ENCODE measurements at regions not wholly inside any gene's neighbourhood (a gene's known extent, or its start where the extent isn't known, plus 50 kb on each side); places are given as distances from the start of the nearest gene placed in this dataset.

DNA sequence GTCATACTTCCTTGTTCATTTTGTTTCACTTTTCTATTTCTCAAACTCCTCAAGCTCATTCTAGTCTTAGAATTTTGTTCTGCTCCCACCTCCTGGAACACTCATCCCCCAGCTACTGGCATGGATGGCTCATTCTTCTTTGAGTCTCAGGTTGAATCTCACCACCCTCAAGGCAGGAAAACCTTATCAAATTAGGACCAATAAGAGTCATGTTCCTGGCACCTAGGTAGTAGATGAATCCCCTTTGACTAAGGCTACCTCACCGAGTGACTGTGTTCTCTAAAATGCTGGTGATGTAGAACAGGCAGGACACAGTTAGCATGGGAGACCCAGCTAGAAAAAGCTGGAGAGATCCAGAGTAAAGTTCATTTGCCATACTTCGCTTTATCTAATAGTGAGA, 1050.8 kb upstream of the EEF2KMT start:
- TF ChIP-seq, protein P1, sequence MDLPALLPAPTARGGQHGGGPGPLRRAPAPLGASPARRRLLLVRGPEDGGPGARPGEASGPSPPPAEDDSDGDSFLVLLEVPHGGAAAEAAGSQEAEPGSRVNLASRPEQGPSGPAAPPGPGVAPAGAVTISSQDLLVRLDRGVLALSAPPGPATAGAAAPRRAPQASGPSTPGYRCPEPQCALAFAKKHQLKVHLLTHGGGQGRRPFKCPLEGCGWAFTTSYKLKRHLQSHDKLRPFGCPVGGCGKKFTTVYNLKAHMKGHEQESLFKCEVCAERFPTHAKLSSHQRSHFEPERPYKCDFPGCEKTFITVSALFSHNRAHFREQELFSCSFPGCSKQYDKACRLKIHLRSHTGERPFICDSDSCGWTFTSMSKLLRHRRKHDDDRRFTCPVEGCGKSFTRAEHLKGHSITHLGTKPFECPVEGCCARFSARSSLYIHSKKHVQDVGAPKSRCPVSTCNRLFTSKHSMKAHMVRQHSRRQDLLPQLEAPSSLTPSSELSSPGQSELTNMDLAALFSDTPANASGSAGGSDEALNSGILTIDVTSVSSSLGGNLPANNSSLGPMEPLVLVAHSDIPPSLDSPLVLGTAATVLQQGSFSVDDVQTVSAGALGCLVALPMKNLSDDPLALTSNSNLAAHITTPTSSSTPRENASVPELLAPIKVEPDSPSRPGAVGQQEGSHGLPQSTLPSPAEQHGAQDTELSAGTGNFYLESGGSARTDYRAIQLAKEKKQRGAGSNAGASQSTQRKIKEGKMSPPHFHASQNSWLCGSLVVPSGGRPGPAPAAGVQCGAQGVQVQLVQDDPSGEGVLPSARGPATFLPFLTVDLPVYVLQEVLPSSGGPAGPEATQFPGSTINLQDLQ (CRISPR knock-in tag; IDR thresholded peaks at IDR 0.05): no peak
- TF ChIP-seq TAF1 (CRISPR knock-in tag; IDR thresholded peaks at IDR 0.05): no peak
- TF ChIP-seq POLR2A (IDR thresholded peaks at IDR 0.05; ENCODE audit: insufficient read depth in 1 of 2, low read depth in 2 of 2, low read length in 2 of 2): no peak
- TF ChIP-seq, protein P2, sequence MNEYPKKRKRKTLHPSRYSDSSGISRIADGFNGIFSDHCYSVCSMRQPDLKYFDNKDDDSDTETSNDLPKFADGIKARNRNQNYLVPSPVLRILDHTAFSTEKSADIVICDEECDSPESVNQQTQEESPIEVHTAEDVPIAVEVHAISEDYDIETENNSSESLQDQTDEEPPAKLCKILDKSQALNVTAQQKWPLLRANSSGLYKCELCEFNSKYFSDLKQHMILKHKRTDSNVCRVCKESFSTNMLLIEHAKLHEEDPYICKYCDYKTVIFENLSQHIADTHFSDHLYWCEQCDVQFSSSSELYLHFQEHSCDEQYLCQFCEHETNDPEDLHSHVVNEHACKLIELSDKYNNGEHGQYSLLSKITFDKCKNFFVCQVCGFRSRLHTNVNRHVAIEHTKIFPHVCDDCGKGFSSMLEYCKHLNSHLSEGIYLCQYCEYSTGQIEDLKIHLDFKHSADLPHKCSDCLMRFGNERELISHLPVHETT (CRISPR knock-in tag; conservative IDR thresholded peaks at IDR 0.05): no peak
- TF ChIP-seq ZFX (CRISPR knock-in tag; IDR thresholded peaks at IDR 0.05; ENCODE audit: low read depth): no peak

All from HepG2 (cell line).